Breast epithelium (tissue), 4 donors: ENCODE measurements at regions not wholly inside any gene's neighbourhood (a gene's known extent, or its start where the extent isn't known, plus 50 kb on each side); places are given as distances from the start of the nearest gene placed in this dataset.
"Not testable (repeated sequence)": the region's sequence is repeated elsewhere in the genome, so short reads cannot be mapped to it uniquely, and the experiment has no call there.

Source experiments
- DNase-seq, 2 donors: peaks; one replicate each; pipeline ENCODE4 v3.0.0-alpha.2; 2019; ENCODE audit warnings: low spot score in 2 of 2
- H3K27ac ChIP-seq, 2 donors: fragments of 200-600 bp; sonication (generic) in 1 of 2; one replicate each; pipeline ENCODE4 v1.5.1; 2016 to 2019; ENCODE audit warnings: mild to moderate bottlenecking in 1 of 2
- H3K27me3 ChIP-seq, 2 donors: fragments of 200-600 bp; sonication (generic) in 1 of 2; one replicate each; pipeline versions ENCODE4 v1.5.1 to v1.6.0; 2017 to 2019; ENCODE audit warnings: control low read depth in 1 of 2, mild to moderate bottlenecking in 1 of 2
- H3K36me3 ChIP-seq: fragments of 200-600 bp; one replicate; pipeline ENCODE4 v1.5.1; 2019
- H3K4me1 ChIP-seq, 2 donors: fragments of 200-600 bp; sonication (generic); one replicate each; pipeline ENCODE4 v1.5.1; 2016 to 2019; ENCODE audit warnings: control low read depth in 1 of 2
- H3K4me3 ChIP-seq, 3 donors: fragments of 200-600 bp; sonication (generic); 1 replicate in 2 of 3; 2 replicates in 1 of 3; pipeline ENCODE4 v1.5.1; 2016 to 2019; ENCODE audit warnings: mild to moderate bottlenecking in 3 of 3, moderate library complexity in 2 of 3
- H3K9me3 ChIP-seq, 2 donors: fragments of 200-600 bp; sonication (generic) in 1 of 2; one replicate each; pipeline ENCODE4 v1.5.1; 2016 to 2019; ENCODE audit warnings: control low read depth in 1 of 2
- intact Hi-C: fragments of 100-400 bp; cut with DNase I; formaldehyde crosslinking; loops from one replicate; pipeline ENCODE4 v1.15.1; 2023; ENCODE audit warnings: low total_unique reads

DNA sequence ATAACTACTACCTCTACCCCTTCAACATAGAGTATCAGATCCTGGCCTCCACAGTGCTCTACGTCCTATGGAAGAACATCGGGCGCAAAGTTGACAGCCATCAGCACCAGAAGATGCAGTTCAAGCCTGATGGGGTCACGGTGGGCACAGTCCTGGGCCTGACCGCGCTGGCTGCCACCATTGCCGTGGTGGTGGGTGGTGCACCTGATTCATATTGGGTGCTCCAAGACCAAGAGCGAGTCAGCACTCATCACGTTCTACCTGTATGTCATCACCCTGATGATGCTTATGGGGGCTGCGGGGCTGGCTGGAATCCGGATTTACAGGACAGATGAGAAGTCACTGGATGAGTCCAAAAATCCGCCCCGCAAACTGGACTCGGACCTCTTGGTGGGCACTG is 846.4 kb downstream of the RPIA start:
- H3K36me3 ChIP-seq, H3K4me1 ChIP-seq, intact Hi-C loops, H3K27ac ChIP-seq, H3K9me3 ChIP-seq, DNase-seq, H3K4me3 ChIP-seq, H3K27me3 ChIP-seq: not testable (repeated sequence)

DNA sequence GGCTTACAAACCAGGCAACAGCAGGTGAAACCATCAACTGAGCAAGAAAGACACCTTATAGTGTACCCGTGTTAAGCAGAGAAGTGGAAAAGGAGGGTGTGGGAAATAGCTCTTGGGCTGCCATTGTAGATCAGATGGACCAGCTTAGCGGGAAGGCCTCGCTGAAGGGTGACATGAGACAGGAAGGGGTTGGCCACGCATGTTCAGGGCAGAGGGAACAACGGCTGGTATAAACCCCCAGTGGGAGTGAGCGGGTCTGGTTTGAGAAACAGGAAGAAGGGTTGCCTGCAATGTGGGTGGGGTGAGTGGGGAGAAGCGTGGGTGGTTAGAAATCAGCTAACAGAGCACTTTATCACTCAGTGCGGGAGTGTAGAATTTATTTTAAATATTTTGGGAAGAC is 852.6 kb downstream of the RPIA start:
- DNase-seq, intact Hi-C loops: not testable (repeated sequence)

DNA sequence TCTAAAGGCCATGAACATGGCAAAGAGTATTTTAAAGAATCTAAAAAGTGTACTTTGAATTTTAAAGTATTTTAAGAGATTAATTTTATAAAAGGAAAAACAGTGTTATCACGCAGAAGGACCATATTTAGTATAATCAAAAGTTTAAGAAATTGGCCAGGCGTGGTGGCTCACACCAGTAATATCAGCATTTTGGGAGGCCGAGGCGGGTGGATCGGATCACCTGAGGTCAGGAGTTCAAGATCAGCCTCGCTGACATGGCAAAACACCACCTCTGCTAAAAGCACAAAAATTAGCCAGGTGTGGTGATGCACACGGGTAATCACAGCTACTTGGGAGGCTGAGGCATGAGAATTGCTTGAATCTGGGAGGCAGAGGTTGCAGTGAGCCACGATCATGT is 887.7 kb downstream of the RPIA start:
- DNase-seq, H3K4me3 ChIP-seq, intact Hi-C loops, H3K9me3 ChIP-seq, H3K4me1 ChIP-seq, H3K27ac ChIP-seq, H3K36me3 ChIP-seq, H3K27me3 ChIP-seq: not testable (repeated sequence)

More for the DNA sequence above, 852.6 kb downstream of the RPIA start:
- not testable (repeated sequence) for H3K9me3 ChIP-seq, H3K4me3 ChIP-seq, H3K36me3 ChIP-seq, H3K4me1 ChIP-seq, H3K27me3 ChIP-seq, H3K27ac ChIP-seq

DNA sequence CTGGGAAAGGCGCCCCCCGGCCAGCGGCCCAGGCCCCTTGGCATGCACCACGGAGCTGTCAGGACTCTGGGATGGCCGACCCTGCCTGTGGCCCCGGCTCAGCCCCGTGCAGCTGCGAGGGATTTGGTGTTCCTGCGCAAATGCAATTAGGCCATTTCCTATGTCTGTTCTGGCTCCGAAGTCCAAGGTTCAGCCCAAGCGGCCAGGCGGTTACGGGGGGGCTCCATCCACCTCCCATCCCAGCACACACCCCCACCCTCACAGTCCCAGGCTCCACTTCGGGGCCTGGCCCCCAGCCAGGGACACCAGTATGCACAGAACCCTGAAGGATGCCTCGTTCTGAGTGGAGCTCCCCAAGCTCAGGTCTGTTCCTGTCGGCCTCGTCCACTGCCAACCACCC is 891.3 kb downstream of the RPIA start:
- H3K27me3 ChIP-seq, H3K27ac ChIP-seq, H3K36me3 ChIP-seq, H3K4me3 ChIP-seq, intact Hi-C loops, DNase-seq, H3K4me1 ChIP-seq, H3K9me3 ChIP-seq: not testable (repeated sequence)

DNA sequence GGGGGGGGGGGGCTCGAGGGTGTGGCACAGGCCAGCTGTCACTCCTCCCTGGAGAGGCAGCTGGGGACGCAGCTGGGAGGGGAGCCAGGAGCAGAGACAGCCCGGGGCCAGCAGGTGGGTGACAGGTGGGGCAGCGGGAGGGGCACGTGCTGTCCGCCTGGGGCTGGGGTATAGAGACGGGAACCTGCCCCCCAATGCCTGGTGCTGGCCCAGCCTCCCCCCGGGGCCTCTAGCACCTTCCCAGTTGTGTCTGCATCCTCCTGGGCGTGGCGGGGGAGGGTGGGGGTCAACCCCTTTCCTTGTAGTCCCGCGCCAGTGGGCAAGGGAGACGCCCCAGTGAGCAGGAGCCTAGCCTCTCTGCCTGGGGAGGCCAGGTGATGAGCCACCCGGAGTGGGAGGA is 892.6 kb downstream of the RPIA start:
- H3K36me3 ChIP-seq, intact Hi-C loops, H3K4me1 ChIP-seq, H3K9me3 ChIP-seq, DNase-seq, H3K27ac ChIP-seq, H3K27me3 ChIP-seq: not testable (repeated sequence)
- peak overlapping the region in 1 of 3 donors; percentile 37 for H3K4me3 ChIP-seq

DNA sequence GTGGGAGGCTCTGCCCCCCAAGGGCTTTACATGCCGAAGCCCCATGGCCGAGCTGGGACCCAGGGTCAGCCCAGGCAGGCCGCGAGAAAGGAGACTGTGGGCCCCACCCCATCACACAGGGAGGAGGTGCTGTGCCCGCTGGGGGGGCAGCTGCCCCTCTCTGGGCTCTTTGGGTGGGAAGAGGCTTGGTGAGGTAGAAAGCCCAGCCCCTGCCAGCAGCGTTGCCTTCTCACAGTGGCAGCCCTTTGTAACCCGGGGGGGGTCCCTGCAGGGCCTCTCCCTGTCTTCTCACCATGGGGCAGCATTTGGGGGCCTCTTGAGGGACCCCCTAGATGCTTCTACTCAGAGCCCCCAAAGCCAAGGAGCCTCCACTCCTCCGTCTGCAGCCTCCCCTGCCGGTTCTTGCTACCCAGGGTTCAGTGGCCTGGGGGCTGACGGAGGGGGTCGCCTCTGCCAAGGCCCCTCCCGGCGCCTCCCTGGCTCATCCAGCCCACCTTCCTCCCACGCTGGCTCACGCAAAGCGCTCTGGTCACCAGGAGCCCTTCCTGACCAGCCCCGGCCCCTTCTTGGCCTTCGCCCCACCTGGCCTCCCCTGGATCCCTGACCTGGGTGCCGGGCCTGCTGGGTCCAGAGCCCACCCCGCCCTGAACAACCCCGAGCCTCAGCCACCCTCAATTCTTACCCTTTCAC is 893.5 kb downstream of the RPIA start:
- H3K9me3 ChIP-seq, H3K36me3 ChIP-seq, H3K4me1 ChIP-seq, H3K27ac ChIP-seq, intact Hi-C loops, DNase-seq, H3K27me3 ChIP-seq: not testable (repeated sequence)
- H3K4me3 ChIP-seq = peak overlapping the region; percentile 39 to 55 (median 51)

DNA sequence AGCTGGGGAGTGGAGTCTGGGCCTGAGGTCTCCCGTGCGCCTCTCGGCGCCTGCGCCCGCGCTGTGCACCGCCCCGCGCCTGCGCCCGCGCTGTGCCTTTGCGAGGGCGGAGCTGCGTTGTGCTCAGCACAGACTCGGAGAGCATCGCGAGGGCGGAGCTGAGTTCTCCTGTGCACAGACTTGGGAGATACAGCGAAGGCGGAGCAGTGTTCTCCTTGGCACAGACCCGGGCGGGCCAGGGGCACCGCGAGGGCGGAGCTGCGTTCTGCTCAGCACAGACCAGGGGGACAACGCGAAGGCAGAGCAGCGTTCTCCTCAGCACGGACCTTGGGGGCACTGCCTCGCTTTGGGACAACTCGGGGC is 894.1 kb downstream of the RPIA start:
- DNase-seq = peak; percentile 27 to 56
- H3K9me3 ChIP-seq, H3K27ac ChIP-seq, H3K4me1 ChIP-seq, H3K36me3 ChIP-seq, H3K27me3 ChIP-seq, intact Hi-C loops: not testable (repeated sequence)
- H3K4me3 ChIP-seq = peak overlapping the region; percentile 39 to 55 (median 51)

DNA sequence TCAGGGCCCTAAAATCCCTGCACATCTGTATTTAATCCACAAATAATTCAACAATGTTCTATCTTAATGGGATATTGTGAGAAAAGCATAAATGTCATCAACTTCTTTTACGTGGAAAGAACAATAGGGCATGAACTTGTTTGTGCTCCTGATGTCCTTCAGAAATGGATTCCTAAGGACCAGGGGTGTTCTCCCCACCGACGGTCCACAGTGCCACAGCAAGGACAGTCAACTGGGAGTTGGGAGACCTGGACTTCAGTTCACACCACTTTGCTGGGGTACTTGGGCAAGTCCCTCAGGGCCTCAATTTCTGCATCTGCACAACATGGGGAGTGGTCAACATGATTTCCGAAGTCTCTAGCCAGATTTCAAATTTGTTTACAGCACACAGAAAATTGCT is 908.4 kb downstream of the RPIA start:
- H3K27me3 ChIP-seq, DNase-seq, H3K9me3 ChIP-seq, H3K4me3 ChIP-seq, H3K27ac ChIP-seq, H3K4me1 ChIP-seq, intact Hi-C loops, H3K36me3 ChIP-seq: not testable (repeated sequence)

DNA sequence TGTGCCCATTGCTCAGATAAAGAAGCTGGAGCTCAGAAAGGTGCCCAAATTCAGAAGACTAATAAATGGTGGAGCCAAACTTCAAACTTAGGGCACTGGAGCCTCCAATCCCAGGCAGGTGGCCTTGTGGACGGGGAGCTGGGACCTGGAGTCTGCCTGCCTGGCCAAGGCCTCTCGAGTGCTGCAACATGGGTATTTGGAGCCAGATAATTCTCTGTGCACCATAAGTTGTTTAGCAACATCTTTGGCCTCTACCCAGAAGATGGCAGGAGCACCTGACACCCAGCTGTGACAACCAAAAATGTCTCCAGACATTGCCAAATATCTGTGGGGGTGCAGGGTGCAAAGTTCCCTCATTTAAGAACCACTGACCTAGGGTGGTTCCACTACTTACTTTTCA is 915.0 kb downstream of the RPIA start:
- H3K4me3 ChIP-seq, H3K9me3 ChIP-seq, H3K27me3 ChIP-seq, H3K4me1 ChIP-seq, intact Hi-C loops, H3K27ac ChIP-seq, DNase-seq, H3K36me3 ChIP-seq: not testable (repeated sequence)

DNA sequence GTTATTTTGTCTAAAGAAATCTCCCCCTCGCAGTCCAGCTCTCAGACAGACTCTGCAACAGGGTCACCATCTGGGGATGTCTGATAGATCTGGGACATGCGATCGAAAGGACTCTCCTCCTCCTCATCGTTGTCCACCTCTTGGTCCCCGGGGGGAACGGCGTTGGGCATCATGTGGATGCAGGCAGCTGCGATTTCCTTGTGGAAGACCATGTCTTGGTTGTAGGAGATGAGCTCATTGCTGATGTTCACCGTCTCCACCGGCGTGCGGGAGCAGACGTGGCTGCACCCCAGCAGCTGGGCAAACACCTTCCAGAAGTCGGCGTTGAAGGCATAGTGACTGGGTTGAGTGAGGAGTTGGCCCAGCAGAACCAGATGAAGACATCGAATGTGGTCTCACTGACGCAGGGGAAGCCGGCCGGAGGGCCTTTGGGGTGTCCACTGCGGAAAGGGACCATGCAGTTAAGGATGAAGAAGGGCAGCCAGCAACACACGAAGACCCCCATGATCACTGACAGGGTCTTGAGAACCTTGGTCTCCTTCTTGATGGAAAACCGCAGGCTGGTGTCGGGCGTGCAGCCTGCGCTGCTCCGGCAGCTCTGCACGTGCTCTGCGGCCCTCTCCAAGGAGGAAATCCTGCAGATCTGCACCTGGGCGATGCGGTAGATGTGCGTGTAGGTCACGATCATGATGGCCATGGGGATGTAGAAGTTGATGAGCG is 918.9 kb downstream of the RPIA start:
- H3K4me1 ChIP-seq, DNase-seq, H3K4me3 ChIP-seq, H3K9me3 ChIP-seq, intact Hi-C loops, H3K36me3 ChIP-seq, H3K27ac ChIP-seq: not testable (repeated sequence)
- peaks cover 0 to 16% of the 10 kb centered on the region in 2 donors for H3K27me3 ChIP-seq

DNA sequence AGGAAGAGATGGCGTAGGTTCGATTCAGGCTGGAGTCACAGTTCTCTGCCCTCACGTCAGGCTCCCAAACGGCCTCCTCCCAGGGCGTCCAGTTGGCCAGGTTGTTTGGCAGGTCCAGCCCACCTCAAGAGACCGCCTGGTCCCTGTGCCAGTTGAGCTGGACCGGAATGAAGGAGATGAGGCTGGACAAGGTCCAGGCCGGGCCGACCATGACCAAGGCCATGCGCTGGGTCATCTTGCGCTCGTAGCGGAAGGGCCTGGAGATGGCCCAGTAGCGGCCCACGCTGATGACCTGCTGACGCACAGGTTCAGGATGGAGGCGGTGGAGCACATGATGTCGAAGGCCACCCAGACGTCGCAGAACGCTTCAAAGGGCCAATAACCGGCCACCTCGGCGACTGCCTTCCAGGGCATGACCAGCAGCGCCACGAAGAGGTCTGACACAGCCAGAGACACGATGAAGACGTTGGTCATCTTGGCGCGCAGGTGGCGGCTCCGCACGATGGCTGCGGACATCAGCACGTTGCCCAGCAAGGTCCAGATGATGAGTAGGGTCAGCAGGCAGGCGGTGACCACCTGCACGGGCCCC is 919.5 kb downstream of the RPIA start:
- H3K9me3 ChIP-seq, H3K36me3 ChIP-seq, H3K4me1 ChIP-seq, H3K4me3 ChIP-seq, H3K27ac ChIP-seq, intact Hi-C loops, DNase-seq: not testable (repeated sequence)
- peaks cover 0 to 16% of the 10 kb centered on the region in 2 donors for H3K27me3 ChIP-seq

DNA sequence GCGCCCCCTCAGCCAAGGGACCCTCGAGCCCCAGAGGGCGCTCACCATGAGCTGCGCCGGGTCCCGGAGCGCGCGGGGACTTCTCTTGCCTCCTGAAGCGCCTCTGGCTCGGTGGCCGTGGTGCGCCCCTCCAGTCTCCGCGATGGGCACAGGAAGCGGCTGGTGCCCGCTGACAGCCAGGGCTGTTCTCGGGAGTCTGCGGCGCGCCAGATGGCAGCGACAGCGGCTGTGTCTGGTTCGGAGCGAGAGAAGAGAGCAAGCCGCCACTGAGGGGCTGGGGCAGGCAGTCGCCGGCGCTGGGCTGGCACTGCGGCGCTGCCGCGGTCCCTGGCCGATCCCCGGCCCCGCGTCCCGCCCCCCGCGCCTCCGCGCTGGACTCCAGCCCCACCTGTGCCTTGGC is 920.2 kb downstream of the RPIA start:
- H3K27me3 ChIP-seq = peaks cover 0 to 16% of the 10 kb centered on the region in 2 donors
- H3K36me3 ChIP-seq, DNase-seq, intact Hi-C loops, H3K27ac ChIP-seq, H3K4me1 ChIP-seq, H3K4me3 ChIP-seq, H3K9me3 ChIP-seq: not testable (repeated sequence)

DNA sequence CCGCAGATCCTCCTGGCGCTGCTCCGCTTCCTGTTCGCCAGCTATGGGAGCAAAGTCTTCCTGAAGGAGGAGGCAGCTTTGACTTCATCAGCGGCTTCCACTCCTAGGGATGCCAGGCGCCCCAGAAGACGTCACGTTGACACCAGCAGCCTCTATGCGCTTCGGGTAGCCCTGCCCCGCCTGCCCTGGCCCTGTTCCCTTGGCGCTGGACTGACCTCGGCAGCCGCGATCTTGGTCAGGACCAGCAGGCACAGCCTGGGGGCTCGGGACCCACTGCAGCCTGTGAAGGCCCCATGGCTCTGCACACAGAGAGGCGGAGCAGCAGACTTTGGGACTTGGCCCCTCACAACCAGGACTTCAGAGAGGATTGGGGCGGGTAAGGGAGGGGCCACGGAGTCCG is 957.8 kb downstream of the RPIA start:
- intact Hi-C loops = not testable (repeated sequence)

DNA sequence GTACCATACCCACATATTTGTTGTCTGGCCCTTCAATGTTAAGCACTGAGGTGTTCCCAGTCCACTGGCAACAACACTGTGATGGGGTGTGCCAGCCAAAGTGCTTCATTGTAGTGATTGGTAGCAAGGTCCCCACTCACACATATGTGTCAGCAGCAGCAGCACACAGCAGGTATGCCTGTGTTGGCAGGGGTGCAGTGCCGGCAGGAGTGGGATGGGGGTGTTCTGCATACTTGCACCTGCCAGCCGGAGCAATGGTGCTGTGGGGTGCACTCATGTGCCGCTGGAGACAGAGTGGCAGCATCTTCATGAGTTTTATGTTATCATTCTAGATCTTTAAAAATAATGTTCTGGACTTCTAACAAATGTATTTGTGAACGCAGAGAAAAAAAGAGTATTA is 987.8 kb downstream of the RPIA start:
- H3K27ac ChIP-seq, H3K4me1 ChIP-seq, H3K27me3 ChIP-seq, H3K4me3 ChIP-seq, intact Hi-C loops, H3K36me3 ChIP-seq, DNase-seq, H3K9me3 ChIP-seq: not testable (repeated sequence)

More for the DNA sequence above, 957.8 kb downstream of the RPIA start:
- not testable (repeated sequence) for H3K27ac ChIP-seq, H3K36me3 ChIP-seq, DNase-seq, H3K27me3 ChIP-seq, H3K4me1 ChIP-seq, H3K4me3 ChIP-seq, H3K9me3 ChIP-seq
